GM18502 (cell line): ENCODE measurements at regions not wholly inside any gene's neighbourhood (a gene's known extent, or its start where the extent isn't known, plus 50 kb on each side); places are given as distances from the start of the nearest gene placed in this dataset.
"Not testable (repeated sequence)": the region's sequence is repeated elsewhere in the genome, so short reads cannot be mapped to it uniquely, and the experiment has no call there.

Source experiments
- ATAC-seq: cut with Tn5 transposase; IDR thresholded peaks from one replicate; pipeline ENCODE4 v1.9.1; 2021; ENCODE audit warnings: mild to moderate bottlenecking; ENCODE audit not compliant: unreplicated experiment, poor library complexity

DNA sequence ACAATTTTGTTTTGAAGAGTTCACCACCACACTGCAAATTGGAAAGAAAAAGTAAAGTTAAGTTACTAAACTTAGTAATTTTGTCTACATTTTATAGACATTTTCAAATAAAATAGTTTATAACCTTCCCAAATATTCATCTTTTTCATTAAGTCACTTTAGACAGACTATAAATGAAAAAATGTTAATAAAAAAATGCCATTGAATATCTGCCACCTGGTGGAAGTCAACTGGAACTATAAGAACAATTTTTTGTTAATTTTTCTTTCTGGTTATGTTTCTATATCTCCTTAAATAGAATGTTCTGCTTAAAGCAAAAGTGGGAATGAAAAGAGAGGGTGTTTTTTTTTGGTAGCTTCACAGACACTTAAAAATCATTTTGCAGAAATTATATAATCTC is 534.4 kb upstream of the PCDH10 start:
- no peak for ATAC-seq

DNA sequence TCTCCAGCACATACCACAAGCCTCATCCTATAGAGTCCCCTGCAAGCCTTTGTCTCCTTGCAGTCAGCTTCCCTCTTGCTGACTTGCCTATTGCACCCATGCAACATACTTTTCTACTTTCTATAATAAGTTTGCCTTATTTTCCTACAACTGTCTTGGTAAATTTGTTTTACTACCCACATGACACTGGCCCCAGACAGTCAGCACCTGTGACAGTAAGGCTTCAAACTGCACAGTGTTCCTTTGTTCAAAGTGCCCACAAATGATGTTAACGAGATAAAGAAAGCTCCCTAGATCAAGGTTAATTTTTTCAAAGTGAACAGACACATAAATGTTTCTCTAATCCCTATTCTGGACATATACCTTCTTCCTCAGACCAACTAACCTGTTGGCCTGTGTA is 529.1 kb upstream of the PCDH10 start:
- no peak for ATAC-seq

DNA sequence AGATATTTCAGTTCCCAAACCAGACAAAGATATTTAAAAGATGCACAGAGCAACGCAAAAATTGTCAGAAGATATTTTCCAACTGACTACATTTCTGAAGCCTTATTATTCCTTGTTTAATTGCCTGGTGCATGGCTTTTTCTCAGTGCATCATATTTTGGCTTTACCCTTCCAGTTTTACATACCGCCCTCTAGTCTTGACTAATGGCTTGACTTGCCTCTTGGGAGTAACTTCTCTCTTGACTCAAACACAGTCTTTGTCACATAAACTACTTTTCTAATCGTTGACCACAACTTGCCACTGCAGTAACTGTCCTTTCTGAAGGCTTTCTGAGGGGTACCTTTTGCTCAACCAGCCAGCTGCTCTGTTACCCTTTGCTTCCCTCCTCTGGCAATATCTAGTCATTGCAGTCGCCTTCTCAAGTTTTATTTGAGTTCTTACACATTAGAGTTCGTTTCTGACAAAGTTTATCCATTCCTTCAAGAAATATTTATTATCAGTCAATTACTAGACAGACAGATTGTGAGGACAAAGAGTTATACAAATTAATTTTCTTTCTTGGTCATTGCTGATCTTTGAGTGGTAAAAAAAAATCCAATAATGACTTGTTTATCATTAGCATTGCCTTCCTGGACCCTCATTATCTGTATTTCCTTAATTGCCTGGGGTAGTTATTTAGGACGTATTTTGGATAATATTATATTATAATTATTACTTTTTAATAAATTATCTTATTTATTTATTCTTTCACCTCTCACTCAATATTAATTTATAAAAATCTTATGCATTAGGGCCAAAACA is 506.9 kb upstream of the PCDH10 start:
- ATAC-seq = peak; percentile 67

DNA sequence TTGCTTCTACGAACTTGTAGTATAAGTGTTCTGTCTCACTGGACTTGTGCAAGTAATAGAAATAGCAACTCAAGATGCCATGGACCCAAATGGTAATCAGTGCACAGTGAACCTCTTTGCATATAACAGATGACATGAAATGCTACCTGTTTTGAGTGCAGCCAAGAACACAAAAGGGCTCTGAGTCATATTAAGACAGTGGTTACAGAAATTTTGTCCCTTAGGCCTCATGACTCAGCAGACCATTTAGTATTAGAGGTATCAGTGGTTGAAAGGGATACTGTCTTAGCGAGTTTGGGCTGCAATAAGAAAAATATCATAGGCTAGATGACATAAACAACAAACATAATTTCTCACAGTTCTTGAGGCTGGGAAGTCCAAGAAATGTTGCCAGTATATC is 502.9 kb upstream of the PCDH10 start:
- ATAC-seq = peak; percentile 92

DNA sequence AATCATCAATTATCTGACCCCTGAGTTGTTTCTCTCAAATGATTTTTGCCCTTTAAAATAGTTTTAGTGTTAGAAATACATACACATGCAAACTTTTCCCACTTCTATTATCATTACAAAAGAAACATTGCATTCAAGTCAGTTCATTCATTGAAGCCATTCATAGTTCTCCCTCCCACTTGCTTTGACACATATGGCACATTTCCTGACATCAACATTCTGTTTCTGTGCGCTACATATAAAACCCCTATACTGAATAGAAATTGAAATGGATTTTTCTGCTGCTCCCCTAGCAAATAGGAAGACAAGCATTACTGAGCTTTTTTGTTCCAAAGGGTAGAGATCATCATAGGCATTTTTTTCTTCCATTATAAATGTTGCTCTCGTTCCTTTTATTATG is 497.9 kb upstream of the PCDH10 start:
- no peak for ATAC-seq

DNA sequence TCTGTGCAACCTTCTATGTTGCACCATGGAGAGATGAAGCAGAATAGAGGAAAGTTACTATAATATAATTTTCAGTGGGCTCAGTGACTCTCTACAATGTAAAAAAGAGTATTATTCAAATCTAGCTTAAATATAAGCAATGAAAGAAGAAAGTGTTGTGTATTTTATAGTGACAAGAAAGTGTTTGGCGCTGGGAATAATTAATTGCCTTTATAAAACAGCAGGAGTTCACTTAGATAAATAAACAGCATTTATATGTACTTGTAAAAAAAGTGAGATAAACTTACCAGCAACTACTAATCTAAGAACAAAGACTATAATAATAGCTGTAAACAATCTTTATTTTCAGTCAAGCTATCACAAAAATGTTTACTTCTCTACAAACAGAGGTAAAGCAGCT is 488.9 kb upstream of the PCDH10 start:
- ATAC-seq = no peak

DNA sequence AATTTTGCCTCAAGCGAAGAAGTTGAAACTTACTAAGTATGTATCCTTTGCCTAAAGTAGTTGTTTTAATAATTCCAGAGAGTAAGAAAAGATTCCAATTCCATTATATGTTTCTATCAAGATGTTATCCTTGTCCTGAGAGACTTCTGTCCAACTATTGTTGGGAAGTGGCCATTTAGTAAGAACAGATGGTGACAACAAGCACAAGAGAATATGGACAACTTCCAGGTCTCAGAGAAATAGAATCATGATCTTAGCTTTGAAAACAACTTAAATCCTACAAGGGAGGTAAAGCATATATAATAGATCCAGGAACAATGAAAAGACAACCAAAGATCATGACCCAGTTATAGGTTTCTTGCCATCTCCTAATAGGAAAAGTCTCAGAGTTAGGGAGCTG is 486.6 kb upstream of the PCDH10 start:
- no peak for ATAC-seq

DNA sequence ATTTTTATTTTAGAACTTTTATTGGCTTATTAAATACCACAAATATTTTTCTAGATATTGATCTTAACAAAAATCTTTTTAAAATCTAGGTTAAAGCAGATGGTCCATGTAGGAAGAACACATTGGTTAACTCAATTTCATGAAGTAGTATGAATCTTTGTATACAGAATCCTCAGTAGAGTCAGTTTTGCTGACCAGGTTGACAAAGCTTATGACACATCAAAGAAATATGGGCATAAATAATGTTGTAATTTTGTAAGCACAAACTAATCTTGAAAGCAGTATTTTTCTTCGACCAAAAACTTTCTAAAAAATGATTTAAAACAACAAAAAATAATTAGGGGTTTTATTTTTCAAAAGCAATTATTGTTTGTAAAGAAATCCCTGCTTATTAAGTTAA is 479.3 kb upstream of the PCDH10 start:
- no peak for ATAC-seq

DNA sequence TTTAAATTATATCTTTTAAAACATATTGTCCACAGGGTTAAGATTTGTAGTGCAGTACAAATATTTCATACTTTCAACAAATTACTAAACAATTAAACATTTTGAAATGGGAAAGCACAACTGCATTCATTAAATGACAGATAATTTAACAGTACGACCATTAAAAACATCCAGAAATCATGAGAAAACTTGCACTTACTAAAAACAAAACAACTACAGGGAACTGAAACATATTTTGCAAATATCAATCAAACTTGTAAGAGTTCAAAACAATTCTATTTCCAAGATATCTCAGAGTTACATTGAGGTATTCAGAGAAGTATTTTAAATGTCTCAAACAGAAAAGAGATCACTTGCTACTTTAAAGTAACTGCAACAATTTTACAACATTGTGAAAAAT is 478.5 kb upstream of the PCDH10 start:
- no peak for ATAC-seq

DNA sequence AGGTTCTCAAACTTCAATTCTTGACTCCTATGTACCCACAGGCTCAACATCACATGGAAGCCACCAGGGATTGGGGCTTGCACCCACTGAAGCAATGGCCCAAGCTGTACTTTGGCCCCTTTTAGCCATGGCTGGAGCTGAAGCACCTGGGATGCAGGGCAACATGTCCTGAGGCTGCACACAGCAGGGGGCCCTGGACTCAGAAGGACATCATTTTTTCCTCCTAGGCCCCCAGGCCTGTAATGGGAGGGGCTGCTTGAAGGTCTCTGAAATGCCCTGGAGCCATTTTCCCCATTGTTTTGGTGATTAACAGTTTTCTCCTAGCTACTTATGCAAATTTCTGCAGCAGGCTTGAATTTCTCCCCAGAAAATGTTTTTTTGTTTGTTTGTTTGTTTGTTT is 465.1 kb upstream of the PCDH10 start:
- no peak for ATAC-seq

DNA sequence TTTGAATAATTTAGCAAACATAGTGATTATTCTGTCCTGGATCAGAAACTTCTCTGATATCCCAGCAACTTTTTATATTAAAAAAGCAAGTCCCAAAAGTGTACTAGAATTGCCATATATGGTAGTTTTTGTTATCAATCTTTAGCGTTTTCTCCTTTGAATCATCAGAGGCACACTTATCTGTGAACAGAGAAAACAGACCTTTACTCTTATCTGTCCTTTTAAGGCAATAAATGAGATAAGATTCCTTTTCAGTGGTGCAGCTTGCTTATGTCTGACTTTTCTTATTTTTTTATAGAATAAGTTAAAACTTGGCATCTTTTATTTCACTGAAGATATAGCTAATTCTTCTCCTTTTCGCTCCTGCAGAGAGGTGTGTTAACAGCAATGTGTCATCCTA is 458.1 kb upstream of the PCDH10 start:
- ATAC-seq = no peak

DNA sequence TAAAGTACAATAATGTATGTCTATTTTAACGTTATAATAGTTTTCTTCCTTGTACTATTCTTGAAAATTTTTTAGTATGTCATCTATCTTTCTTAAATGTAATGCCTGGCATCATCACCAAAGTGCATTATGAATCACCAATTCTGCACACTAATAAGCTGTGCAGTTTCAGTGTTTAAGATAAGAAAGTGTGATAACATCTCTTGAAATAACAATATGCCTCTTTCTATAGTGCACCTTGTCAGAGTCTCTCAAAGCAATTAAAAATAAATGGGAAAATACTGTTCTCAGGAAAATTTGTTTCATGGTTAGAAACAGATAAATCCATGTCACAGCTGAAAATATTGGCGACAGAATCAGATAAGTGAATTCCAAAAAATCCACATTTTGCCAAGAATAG is 457.4 kb upstream of the PCDH10 start:
- no peak for ATAC-seq

DNA sequence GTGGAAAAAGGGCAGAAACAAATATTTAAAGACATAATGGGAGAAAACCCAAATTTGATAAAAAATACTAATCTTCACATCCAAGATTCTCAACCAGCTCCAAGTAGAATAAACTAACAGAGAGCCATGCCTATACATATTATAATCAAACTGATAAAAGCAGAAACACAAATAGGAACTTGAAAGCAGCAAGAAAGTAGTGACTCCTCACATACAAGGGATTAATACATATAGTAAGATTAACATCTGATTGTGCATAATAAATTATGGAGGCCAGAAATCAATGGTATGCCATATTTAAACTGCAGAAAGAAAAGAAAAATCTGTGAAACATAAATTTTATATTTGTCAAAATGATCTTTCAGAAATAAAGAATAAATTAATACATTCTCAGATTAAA is 454.3 kb upstream of the PCDH10 start:
- no peak for ATAC-seq

DNA sequence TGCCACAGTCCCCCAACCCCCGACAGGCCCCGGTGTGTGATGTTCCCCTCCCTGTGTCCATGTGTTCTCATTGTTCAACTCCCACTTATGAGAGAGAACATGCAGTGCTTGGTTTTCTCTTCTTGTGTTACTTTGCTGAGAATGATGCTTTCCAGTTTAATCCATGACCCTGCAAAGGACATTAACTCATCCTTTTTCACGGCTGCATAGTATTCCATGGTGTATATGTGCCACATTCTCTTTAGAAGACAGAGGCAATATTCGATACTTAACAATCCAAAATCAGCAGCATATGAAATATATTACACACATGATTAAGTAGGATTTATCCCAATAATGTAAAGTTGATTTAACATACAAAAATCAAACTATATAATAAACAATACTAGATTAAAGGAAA is 451.6 kb upstream of the PCDH10 start:
- ATAC-seq = not testable (repeated sequence)

DNA sequence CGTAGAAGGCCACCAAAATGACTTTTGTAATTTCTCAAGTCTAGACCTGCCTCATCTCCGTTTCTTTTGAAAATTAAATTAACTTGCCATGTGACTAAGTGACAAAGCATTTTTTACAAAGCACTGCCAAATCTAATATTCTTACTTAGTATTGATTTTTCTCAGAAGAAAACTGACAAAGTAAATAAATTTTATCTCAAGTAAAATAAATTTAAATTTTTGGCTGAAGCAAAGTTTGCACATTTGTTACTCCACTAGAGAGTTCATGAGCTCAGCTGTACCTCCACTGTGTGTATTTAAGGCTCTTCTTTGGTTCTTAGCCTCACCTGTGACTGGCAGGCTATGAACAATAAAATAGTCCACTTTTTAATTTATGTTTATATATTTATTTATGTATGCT is 441.1 kb upstream of the PCDH10 start:
- no peak for ATAC-seq

DNA sequence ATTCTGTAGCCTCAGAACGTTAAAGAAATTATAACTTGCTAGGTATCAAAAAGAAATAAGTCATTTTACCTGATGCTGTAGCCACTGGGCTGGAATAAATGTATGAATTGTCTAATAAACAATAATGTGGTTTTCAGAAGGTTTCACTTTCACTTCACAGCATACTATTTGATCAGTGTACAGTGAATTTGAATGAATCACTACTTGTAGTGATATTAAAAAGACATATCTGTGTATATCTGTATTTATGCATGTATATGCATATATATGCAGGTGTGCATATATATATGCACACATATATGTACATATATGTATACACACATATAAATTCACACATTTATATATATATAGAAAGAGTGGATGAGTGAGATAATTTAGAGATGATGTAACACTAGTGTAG is 440.0 kb upstream of the PCDH10 start:
- no peak for ATAC-seq

DNA sequence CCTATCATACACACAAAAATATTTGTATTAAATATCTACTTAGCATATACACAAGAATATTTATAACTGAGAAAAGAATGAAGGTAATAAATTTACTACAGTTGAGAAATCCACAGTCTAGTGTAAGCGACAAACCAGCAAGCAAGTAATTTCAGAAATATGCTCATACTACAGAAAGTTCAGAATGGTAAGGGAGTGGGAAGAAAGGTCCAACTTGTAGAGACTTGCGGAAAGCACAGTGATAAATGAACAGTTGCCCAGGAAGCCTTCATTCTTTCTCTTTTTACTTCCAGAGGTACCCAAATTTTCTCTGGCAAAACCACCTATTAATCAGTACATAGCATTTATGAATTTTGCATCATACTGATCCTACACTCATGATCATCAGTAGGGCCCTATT is 438.1 kb upstream of the PCDH10 start:
- ATAC-seq = no peak

DNA sequence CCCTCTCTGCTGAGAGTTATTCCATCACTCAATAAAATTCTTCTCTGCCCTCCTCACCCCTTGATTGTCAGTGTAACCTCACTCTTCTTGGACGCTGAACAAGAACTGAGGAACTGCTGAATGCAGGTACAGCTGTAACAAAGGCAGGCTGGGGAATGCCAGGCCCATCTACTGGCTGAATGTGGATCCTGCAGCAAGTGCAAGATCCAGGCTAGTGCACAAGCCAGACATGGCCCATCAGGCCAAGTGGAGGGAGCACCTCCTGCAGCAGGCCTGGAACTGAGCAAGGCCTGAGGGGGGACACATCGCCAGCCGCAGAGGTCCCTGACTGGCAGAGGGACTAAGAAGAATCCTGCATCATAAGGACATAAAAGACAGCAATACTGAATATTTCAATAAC is 411.8 kb upstream of the PCDH10 start:
- ATAC-seq = no peak

DNA sequence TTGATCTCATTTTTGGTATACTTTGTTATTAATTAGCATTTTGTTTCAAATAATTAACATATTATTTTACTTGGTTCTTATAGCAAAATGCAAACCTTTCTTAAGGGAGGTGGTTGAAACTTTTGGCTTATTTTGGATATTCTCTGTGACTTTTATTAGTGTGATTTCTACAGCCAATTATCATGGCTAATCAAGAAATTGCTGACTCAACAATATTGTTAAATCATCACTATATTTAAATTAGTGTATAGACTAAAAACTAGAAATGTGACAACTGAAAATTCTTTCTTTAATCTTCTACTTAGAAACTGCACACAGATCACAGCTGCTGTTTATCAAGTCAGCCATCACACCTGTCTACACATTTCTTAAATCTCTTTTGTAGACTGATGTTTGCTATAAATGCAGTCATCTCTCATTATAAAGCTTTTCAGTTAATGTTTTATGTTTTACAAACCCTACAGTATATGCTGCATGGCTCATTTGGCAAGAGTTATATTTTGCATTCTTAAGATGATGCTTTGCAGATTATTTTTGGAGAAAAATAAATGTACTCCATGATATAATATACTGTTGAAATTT is 389.8 kb upstream of the PCDH10 start:
- ATAC-seq = no peak

DNA sequence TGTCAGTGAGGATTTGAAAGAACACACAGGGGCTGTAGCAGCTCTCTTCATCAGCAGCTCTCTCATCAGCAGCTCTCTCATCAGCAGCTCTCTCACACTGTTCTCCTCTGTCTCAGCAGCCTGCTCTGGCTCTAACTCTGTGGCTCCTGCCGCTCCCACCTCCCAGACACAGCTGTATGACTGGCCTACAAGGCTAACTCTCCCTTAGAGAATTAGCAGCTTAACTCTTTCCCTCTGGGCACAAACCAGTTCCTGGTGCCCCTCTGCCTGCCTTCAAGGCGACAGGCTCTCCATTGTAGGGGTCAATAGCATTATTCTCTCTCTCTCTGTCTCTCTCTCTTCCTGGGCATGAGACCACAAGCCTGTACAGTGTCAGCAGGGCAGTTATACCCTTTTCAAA is 385.6 kb upstream of the PCDH10 start:
- no peak for ATAC-seq

DNA sequence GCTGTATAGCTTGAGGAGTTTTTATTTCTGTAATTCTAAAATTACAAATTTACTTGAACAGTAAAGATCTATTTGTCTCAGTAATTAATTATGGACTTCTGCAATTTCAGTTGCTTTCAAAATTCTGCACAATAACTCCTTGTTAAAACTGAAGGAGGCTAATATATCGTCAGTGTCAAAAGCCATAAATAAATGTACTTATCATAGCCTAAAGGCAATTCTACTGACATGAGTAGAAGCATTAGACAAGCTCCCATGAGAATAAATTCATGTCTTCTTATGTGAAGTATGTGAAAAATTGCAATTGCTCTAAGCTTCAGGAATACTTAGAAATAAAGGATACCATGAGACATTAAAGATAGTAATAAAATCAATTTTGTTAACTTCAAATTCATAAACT is 381.2 kb upstream of the PCDH10 start:
- no peak for ATAC-seq

DNA sequence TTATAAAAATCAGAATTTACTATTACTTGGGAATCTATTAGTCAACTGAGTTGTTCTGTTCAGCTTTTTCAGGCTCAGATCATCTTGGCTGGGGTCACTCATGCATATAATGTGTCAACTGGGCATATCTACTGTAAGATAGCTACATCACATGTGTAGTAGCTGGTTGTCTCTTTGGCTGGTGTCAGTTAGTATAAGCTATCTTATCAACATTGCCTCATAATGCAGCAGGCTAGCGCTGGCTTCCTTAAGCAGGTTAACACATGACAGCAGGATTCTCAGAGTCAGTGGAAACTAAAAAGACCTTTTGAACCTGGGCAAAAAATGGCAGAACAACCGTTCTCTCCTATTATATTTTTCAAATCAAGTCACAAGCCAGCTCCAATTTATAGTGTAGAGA is 378.3 kb upstream of the PCDH10 start:
- ATAC-seq = no peak
